HG03575 (cell line): ENCODE measurements at regions not wholly inside any gene's neighbourhood (a gene's known extent, or its start where the extent isn't known, plus 50 kb on each side); places are given as distances from the start of the nearest gene placed in this dataset.
"Not testable (repeated sequence)": the region's sequence is repeated elsewhere in the genome, so short reads cannot be mapped to it uniquely, and the experiment has no call there.

Experiments
- ATAC-seq: cut with Tn5 transposase; IDR thresholded peaks from one replicate; pipeline ENCODE4 v1.9.1; 2021; ENCODE audit not compliant: unreplicated experiment, insufficient number of reproducible peaks, low FRiP score; ENCODE audit errors: extremely low read depth

DNA sequence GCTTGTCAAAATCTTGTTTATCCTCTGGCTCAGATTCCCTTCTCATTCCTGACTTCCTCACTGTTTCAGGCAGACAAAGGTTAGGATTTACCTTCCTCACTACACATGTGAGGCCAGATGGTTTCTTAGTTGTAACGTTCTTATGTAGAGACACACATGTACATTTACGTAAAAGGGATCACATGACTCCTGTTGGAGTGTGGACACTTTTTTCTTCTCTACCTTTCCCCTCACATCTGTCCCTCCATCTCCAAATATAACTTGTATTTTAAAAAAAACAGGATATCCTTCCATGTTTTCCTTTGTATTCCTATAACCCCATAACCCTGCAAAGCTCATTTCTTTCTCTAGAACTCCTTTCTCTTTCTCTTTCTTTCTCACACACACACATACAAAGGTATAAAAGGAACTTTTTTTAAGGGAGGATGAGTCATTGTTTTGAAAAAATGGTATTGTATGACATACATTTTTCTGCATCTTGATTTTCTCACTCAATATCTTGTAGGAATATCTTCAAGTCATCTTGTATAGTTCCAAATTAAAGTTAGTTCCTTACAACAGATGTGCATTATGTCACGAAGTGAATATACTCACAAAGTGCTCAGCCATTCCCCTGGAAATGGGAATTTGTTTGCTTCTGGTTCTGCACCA, 78.2 kb upstream of the SULF2 start:
- no peak for ATAC-seq

DNA sequence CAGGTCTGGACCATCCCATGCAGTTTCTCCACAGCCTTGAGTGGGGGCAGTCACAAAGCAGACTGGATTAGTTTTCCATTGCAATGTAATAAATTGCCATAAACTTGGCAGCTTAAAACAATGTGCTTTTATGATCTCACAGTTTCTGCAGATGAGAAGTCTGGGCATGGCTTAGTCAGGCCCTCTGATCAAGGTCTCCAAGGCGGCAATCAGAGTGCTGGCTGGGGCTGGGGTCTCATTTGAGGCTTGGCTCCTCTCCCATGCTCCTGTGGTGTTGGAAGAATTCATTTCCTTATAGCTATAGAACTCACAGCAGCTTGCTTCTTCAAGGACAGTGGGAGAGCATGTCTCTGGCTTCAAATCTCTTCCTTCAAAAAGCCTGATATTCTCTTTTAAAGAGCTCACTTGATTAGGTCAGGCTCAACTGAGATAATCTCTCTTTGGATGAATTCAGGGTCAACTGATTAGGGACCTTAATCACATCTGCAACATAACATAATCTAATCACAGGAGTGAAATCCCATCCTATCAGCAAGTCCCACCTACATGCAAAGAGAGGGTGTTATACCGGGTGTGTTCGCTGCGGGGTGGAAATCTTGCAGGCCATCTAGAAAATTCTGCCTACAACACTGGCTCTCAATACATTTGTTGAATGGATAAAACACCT, 77.4 kb upstream of the SULF2 start:
- ATAC-seq: no peak

DNA sequence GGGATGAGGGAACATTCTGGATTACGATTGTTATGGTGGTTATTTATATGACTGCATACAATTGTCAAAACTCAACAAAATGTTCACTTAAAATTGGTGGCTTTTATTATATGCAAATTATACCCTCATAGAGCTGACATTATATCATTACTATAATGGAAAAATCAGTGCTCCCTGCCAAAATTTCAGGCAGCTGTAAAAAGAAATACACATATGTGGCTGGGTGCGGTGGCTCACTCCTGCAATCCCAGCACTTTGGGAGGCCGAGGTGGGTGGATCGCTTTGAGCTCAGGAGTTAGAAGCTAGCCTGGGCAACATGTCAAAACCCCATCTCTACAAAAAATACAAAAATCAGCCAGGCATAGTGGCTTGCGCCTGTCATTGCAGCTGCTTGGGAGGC, 75.8 kb upstream of the SULF2 start:
- ATAC-seq: no peak

DNA sequence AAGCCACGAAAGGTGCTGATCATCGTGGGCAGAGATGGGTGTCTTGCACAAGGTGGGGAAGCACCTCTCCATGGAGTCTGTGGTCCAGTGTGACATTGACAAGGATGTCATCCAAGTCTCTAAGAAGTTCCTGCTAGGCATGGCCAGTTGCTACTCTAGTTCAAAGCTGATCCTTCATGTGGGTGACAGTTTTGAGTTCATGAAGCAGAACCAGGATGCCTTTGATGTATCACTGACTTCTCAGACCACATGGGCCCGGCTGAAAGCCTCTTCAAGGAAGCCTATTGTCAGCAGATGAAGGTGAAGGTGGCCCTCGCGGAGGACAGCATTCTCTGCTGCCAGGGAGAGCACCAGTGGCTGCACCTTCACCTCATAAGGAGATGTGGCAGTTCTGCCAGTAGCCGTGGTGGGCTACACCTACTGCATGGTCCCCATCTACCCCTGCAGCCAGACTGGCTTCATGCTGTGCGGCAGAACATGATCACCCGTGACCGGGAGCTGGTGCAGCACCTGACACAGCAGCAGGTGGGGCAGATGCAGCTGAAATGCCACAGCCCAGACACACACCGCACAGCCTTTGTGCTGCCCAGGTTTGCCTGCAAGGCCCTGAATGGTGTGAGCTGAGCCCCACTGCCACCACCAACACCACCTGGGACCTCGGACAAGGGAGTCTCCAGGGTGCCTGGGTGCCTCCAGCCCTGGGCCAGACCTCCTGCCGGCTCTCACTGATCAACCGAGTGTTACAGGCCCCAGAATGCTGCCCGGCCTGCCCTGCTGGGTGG, 75.0 kb upstream of the SULF2 start:
- no peak for ATAC-seq

DNA sequence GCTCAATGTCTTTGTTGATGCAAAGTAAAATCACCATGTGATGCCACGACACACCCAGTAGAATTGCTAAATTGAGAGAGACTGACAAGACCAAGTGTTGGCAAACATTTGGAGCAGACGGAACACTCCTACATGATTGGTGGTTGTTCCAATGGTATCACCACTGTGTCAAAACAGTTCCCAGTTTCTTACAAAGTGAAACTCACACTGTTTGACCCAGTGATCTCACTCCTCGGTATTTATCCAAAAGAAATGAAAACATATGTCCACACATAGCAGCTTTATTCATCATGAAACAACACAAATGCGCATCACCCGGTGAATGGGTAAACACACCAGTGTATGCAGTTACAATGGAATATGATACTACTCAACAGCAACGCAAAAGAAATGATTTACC, 74.0 kb upstream of the SULF2 start:
- ATAC-seq: no peak

DNA sequence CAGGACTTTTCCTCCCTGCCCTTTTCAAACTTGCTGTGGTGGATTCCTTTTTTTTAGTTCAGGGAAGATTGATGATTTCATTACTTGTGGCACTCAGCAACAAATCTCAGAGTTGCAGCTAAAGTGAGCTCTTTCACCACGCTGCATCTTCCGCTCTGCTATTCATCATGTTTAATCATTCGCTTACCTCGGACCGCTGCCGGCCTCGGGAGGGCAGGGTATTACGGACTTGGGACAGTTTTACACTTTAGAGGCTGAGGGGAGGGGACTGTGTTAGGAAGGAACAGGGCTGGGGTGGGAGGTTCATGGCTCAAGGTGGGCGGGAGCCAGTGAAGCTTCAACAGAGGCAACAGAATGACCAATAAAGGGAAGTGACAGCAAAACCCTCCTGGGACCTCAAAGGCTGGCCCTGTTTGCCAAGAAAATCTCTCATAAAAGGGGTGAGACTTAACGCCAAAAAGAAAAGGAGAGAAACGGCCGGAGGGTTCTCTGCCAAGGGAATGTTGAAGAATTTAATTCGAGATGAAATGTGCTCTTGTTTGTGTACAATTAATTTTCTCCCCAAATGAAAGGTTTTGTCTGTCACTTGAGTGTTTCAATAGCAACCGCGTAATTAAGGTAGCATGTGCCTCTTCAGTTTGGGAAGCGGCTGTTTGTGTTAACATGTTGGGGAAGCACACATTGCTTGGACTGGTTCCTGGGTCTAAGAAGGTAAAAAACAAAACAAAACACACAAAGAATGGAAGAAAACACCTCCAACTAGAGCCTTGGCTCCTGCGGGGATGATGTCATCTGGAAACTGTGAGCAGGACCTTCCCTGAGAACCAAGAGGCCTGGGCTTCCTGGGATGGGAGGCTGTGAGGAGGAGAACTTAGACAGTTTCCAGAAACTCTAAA, 72.5 kb upstream of the SULF2 start:
- ATAC-seq: no peak

DNA sequence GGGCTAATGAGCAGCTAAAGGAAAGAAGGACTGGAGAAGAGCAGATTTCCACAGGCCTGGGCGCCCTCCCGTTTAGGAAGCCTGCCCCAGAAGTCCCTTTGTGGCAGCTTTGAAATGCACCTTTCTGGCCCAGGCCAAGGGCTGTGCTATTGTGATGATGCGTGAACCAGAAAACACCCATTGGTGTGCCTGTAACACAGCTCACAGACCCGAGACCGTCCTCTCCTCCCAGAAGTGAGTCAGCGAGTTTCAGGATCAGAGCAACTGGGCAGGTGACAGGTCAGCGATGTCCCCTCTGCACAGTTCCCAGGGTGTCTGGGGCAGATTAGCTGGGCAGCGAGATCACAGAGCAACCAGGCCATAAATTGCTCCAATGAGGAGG, 71.9 kb upstream of the SULF2 start:
- no peak for ATAC-seq

DNA sequence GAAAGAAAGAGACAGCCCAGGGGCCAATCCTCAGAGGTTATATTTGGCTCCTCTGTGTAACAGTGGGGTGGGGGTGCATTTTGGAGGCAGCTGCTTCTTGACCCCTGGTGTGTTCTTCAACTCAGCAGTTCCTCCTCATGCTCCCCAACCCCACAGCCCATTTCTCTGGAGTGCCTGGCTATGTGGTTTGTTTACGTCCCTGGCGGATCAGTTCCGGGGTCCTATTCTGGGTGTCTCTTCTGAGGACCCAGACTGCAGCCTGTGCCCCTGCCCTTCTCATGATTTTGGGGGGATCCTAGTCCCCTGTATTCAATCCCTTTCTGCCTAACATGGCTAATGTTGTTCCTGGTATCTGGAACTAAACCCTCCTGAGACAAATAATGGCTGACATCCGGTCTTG, 70.5 kb upstream of the SULF2 start:
- ATAC-seq: no peak

DNA sequence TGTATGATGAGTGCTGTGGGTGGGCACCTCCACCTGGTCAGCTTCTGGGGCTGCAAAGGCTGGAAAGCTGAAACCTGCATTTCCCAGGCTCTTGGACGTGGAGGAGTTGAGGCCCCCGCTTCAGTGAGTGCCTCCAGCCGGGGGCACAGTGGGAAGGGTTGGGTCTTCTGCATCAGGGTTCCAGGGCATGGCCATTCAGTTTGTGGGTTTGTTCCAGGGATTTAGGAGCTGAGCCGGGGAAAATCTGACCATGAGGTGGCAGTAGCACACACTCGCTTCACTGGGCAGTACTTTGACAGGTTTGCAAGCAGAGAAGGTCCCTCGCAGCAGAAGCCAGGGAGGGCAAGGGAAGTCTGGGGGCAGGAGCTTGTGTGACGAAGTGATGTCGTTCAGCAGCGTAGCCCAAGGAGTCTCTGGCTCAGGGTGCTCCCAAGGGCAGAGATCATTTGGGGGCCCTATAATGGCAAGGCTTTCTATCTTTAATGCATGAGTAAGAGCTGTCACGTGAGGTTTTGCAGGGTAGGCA, 69.5 kb upstream of the SULF2 start:
- ATAC-seq: no peak

DNA sequence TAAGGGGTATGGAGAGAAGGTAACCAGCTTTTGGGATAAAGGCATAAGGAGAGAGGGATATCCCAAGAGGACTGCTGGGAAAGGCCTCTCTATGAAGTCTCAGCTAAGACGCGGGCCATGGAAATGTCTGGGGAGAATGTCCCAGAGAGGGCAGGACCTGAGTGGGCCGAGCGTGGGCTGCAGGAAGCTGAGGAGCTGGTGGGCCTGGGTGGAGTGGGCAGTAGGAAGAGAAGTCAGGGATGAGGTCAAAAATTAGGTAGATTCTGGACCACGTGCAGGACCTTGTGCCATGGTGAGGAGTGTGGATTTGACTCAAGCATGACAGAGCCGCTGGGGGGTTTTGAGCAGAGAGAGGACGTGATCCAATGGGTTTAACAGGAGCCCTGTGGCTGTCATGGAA, 66.5 kb upstream of the SULF2 start:
- ATAC-seq: no peak

DNA sequence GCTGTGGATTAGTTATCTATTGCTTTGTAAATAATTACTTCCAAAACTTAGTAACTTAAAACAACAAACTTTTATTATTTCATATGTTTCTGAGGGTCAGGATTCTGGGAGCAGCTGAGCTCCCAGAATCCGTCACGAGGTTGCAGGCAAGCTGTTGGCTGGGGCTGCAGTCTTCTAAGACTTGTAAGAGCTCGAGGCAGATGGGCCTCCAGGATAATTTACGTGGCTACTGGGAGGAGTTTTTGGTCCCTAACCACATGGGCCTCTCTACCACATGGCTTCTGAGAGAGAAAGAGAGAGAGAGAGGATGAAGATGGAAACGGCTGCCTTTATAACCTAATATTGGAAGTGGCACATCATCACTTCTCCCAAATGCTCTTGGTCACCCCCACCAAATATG, 64.9 kb upstream of the SULF2 start:
- no peak for ATAC-seq

DNA sequence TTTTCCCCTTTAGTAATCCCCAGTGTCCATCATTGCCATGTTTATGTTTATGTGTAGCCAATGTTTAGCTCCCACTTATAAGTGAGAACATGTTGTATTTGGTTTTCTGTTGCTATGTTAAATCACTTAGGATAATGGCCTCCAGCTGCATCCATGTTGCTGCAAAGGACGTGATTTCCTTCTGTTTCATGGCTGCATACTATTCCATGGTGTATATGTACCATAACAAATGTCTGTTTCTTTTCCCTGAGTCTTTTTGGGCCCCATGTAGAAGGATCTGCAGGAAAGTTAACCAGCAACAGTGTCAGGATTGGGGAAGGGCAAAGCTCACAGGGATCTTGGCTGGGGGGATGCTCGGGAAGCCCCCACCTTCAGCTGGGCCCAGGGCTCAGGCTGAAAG, 64.3 kb upstream of the SULF2 start:
- no peak for ATAC-seq

DNA sequence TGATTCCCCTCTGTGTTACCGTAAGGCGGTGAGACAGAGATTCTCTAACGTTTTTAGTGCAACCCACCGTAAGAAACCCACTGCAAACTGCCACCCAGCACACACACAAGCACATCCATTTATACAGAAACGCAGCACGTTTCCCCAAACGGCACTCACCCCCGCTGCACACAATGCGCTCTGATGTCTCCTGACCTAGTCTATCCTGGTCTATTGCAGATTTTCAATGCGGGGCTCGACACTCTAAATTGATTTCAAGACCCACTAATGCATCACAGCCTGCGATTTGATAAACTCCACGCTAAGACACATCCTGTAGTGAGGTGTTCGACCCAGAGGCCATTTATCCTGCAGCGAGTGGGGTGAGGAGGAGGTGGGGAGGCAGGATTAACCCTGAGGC, 63.7 kb upstream of the SULF2 start:
- no peak for ATAC-seq

DNA sequence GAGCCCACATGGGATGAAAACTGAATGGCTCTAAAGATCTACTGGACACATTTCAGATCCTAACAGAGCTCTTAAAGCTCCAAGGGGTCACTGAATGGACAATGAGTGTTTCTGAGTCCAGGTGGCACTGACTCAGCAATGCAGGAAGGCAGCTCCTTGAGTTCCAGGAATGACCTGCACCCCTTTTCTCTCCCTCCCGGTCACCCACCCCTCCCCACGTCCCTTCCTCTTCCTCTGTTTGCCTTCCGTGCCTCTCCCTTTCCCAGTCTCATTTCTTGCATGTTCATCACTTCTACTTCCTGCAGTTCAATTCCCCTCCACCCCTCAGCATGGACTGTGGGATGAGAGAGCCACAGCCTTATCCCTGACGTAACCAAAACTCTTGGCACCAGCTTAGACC, 63.3 kb upstream of the SULF2 start:
- not testable (repeated sequence) for ATAC-seq

DNA sequence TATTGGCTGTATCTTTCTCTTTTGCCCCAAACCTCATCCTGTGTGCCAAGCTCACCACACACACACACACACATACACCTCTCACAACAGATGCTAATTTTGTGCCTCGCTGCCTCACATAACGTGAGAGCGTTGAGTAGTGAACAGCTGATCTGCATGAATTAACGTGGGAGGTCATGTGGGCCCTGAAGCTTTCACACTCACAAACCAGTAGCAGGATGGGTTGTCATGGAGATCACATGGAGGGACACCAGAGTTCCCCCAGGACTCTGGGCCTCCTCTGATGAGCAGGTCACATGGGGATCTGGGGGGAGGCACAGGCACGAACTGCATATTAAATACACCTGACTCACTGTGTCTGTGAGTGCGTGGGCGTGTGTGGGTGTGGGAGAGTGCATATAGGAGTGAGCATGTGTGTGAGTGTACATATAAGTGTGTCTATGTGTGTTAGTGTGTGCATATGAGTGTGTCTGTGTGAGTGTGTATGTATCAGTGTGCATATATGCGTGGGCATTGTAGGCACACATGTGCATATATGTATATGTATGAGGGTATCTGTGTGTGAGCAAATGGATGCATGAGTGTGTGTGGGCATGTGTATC, 62.7 kb upstream of the SULF2 start:
- no peak for ATAC-seq

DNA sequence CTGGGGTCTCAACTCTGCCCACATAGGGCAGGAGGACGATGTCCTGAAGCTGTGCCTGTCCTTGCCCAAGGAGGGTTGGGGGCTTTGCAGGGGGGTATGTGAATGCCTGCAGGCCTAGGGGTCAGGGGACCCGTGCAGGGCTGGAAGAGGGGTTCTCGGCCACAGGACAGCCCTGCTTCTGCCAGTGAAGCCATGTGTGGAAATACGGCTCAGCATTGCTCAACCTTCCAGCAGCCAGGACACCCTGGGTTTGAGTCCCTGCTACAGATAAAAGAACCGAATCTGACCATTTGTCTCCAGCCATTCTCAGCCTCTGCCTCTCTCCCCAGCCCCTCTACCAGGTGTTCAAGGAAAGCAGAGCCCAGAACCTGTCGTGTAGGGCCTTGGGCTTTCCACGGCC, 61.9 kb upstream of the SULF2 start:
- ATAC-seq: not testable (repeated sequence)

DNA sequence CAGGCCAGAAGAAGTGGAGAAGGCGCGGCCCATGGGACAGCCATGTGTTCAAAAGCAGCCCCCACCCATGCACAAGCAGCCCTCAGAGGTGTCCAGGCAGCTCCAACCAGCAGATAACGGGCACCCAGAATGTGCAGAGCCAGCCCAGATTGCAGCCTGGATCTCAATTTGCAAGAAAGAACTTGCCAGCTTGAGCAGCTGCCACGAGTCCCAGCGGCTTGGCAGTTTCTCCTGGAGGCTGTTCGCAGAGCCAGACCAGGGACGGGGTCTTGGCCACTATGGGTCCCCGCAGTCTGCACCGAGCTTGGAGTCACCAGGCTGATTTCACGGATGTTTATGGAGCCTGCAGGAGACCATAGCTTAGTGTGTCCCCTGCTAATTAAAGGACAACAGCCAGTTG, 61.4 kb upstream of the SULF2 start:
- ATAC-seq: not testable (repeated sequence)

DNA sequence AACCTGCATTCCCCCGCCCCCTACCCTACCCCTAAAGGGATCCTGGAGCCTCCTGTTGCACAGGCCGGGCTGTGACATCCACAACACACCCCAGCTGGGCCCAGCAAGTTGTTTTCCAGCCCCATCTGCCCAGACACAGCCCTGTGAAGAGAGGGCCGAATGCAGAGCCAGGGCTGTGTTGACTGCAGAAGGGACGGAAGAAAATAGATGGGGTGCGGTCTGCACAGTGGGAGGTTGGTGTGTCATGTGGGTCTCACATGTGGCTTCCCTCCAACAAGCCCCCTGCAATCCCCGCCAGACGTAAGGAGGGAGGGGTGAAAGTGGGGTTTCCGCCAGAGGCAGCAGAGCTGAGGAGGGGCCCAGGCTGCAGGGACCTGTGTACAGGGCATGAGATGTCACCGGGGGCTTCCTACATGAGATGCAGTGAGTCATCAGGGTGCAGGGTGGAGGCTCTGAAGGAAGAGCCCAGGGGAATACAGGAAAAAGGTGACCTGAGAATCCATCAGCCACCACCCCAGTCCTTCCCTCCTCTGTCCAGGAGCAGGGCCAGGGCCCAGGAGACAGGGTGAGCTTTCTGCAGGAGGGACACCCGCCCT, 60.2 kb upstream of the SULF2 start:
- not testable (repeated sequence) for ATAC-seq

DNA sequence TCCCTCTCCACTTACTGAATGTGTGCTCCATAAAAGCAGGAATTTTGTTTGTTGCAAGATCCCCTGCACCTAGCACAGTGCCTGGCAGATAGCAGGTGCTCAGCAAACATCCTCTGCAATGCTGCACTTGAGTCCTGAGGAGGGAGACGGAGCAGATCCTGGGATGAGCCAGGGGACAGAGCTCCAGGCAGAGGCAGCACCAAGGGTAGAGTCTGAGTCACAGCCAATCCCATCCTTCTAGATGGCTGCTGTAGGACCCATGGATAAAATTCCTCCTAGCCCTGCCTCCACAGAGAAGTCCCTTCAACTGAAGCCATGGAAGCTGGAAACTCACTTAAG, 59.3 kb upstream of the SULF2 start:
- ATAC-seq: not testable (repeated sequence)
